Right atrium auricular region (tissue), 2 donors: ENCODE measurements at regions not wholly inside any gene's neighbourhood (a gene's known extent, or its start where the extent isn't known, plus 50 kb on each side); places are given as distances from the start of the nearest gene placed in this dataset.

Experiments used
- DNase-seq: peaks from one replicate; pipeline ENCODE4 v3.0.0-alpha.2; 2019; ENCODE audit warnings: low spot score
- H3K27ac ChIP-seq, 2 donors: fragments of 200-600 bp; sonication (generic); 1 replicate in 1 of 2; 2 replicates in 1 of 2; pipeline ENCODE4 v1.5.1; 2016 to 2019
- H3K27me3 ChIP-seq, 2 donors: fragments of 200-600 bp; sonication (generic); one replicate each; pipeline versions ENCODE4 v1.5.1 to v1.6.0; 2017 to 2019
- H3K36me3 ChIP-seq: fragments of 200-600 bp; sonication (generic); one replicate; pipeline ENCODE4 v1.5.1; 2016
- H3K4me1 ChIP-seq, 2 donors: fragments of 200-600 bp; sonication (generic); one replicate each; pipeline versions ENCODE4 v1.5.1 to v1.6.0; 2017 to 2019
- H3K4me3 ChIP-seq, 2 donors: fragments of 200-600 bp; sonication (generic); 1 replicate in 1 of 2; 2 replicates in 1 of 2; pipeline ENCODE4 v1.5.1; 2017 to 2019; ENCODE audit warnings: mild to moderate bottlenecking in 1 of 2, moderate library complexity in 1 of 2
- H3K9me3 ChIP-seq, 2 donors: fragments of 200-600 bp; sonication (generic); one replicate each; pipeline ENCODE4 v1.5.1; 2019
- TF ChIP-seq, protein P1 (sequence below), 2 donors: fragments of 200-600 bp; sonication (generic); IDR thresholded peaks; one replicate each; pipeline ENCODE4 v1.5.1; 2019; ENCODE audit warnings: antibody characterized with exemption in 2 of 2

DNA sequence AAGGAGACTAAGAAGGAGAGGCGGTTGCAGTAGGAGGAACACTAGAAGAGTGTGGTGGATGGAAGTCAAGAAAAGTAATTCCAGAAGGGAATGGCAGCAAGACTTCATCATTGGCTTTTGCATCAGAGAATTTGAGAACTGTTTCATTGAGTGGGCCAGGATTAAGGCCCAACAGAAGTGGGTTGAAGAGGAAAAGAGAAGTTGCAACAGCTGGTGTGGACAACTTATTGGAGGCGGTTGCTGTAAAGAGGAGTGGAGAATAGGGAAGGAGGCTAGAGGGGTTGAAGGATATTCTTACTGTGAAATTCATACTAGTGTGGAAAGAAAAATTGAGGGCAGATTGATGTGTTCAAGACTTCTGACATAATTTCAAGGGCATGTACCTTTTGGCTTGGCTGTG lies 168.7 kb upstream of the FN1 start:
- no peaks in the 10 kb centered on the region for H3K4me1 ChIP-seq
- TF ChIP-seq, protein P1, sequence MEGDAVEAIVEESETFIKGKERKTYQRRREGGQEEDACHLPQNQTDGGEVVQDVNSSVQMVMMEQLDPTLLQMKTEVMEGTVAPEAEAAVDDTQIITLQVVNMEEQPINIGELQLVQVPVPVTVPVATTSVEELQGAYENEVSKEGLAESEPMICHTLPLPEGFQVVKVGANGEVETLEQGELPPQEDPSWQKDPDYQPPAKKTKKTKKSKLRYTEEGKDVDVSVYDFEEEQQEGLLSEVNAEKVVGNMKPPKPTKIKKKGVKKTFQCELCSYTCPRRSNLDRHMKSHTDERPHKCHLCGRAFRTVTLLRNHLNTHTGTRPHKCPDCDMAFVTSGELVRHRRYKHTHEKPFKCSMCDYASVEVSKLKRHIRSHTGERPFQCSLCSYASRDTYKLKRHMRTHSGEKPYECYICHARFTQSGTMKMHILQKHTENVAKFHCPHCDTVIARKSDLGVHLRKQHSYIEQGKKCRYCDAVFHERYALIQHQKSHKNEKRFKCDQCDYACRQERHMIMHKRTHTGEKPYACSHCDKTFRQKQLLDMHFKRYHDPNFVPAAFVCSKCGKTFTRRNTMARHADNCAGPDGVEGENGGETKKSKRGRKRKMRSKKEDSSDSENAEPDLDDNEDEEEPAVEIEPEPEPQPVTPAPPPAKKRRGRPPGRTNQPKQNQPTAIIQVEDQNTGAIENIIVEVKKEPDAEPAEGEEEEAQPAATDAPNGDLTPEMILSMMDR (IDR thresholded peaks at IDR 0.05): no peak
- H3K27me3 ChIP-seq: no peaks in the 10 kb centered on the region
- H3K27ac ChIP-seq: no peak overlapping the region
- H3K36me3 ChIP-seq: no peaks in the 10 kb centered on the region
- H3K9me3 ChIP-seq: no peaks in the 10 kb centered on the region
- no peak for DNase-seq
- no peak overlapping the region for H3K4me3 ChIP-seq

DNA sequence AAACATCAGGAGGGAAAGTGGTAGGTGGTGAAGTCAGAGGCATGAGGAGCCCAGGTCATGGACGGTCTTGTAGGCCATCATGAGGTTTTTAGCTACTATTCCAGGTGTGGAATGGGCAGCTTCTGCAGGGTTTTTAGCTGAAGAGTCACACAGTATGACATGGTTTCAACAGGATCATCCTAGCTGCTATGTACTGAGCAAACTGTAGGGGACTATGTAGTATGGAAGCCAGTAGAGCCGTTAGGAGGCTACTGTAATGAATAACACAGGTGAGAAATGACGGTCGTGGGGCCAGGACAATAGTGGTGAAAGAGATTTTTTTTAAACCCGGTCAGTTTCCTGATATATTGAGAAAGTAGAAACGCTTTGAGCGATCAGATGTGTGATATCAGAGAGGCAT lies 167.6 kb upstream of the FN1 start:
- Histone ChIP-seq H3K9me3 (no peaks in the 10 kb centered on the region), H3K27me3 (no peaks in the 10 kb centered on the region), H3K4me1 (no peaks in the 10 kb centered on the region), H3K27ac (no peak overlapping the region), H3K4me3 (no peak overlapping the region), H3K36me3 (no peaks in the 10 kb centered on the region)
- DNase-seq: no peak
- TF ChIP-seq, protein P1 (IDR thresholded peaks at IDR 0.05): no peak

DNA sequence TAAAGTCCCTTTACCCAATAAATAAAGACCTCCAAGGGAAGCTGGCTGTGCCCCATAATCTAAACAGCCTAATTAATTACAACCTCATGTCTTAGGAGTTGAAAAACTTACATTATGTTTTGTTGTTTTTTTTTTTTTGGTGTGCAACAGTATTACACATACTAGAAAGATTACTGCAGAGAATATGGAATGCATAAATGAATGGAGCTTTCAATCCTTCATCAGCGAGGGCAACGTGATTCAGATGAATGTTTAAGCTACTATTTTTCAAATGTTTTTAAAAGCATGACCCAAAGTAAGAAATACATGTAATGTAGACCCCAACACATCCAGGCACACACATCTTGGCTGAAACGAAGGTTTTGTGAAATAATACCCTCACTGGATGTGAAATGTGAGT lies 167.1 kb upstream of the FN1 start:
- Histone ChIP-seq H3K36me3 (no peaks in the 10 kb centered on the region), H3K4me1 (no peaks in the 10 kb centered on the region), H3K27ac (no peak overlapping the region), H3K9me3 (no peaks in the 10 kb centered on the region), H3K4me3 (no peak overlapping the region), H3K27me3 (no peaks in the 10 kb centered on the region)
- DNase-seq: no peak
- TF ChIP-seq, protein P1 (IDR thresholded peaks at IDR 0.05): no peak

DNA sequence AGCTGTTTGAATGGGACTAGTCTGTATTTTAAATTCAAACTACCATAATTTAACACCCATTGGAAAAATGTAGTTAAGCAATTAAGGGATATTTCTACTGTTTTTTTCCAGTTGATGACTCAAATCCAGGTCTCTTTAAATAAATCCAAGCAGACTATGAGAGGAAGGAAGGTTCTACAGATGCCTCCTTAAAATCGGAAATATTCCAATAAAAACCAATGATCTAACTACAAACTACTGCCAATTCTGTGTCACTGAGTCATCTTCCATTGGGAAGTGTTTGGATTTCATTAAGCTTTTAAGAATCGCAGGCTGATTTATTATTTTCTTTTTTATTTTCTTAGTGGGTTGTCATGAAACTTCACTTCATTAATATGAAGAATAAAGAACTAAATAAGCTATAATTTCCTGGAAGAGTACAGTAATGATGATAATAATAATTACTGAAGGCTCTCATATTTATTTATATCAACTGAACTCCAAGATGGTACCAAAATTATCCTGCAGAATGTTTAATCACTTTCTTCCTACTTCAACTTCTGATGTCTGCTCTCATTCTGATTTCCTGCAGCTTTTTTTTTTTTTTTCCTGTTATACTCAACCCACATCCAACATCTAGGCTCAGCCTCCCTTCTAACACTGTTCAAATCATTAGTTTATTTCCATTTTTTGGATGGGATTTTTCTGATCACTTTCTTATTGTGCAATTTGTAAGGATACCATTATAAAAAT lies 166.3 kb upstream of the FN1 start:
- Histone ChIP-seq H3K27me3 (no peaks in the 10 kb centered on the region), H3K4me3 (no peak overlapping the region), H3K36me3 (no peaks in the 10 kb centered on the region), H3K27ac (peak overlapping the region; percentile 27 to 45), H3K9me3 (no peaks in the 10 kb centered on the region), H3K4me1 (no peaks in the 10 kb centered on the region)
- TF ChIP-seq, protein P1 (IDR thresholded peaks at IDR 0.05): no peak
- no peak for DNase-seq

DNA sequence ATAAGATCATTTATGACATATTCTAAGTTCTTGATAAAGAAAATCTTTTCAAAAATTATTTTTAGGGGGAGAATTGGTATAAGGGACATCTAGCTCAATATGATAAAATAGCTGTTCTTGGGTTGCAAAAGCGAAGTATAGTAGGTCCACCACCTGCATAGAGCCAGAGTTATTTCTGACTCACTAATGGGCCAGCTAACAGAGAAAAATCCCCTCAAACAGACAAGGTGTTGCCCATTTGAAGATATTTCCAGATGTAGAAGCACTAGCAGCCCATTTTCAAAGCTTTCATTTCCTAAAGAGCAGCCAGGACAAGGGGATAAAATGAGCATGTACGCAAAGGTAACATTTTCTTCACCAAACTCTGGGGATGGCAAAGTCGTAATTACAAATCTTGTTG lies 165.7 kb upstream of the FN1 start:
- Histone ChIP-seq H3K27ac (peak overlapping the region; percentile 27 to 45), H3K27me3 (no peaks in the 10 kb centered on the region), H3K4me1 (no peaks in the 10 kb centered on the region), H3K36me3 (no peaks in the 10 kb centered on the region), H3K9me3 (no peaks in the 10 kb centered on the region), H3K4me3 (no peak overlapping the region)
- TF ChIP-seq, protein P1 (IDR thresholded peaks at IDR 0.05): no peak
- no peak for DNase-seq
